Right ventricle myocardium superior (tissue), 1 donor: ENCODE measurements at regions not wholly inside any gene's neighbourhood (a gene's known extent, or its start where the extent isn't known, plus 50 kb on each side); places are given as distances from the start of the nearest gene placed in this dataset.

Source experiments
- ATAC-seq: fragments of 200-7000 bp; cut with Tn5 transposase; one replicate; pipeline ENCODE4 v1.9.1; 2020; ENCODE audit warnings: mild to moderate bottlenecking; ENCODE audit not compliant: poor library complexity
- DNase-seq: peaks from one replicate; pipeline ENCODE4 v3.0.0-alpha.2; 2020
- intact Hi-C: fragments of 100-400 bp; cut with DNase I; formaldehyde crosslinking; loops from one replicate; pipeline ENCODE4 v1.11.2; 2022
- donor health status: DM: no; HTN: yes; CAD: no; lungs with severe emphysema.

GRCh38 chr19:30718707-30719106 lies 346.5 kb downstream of the ZNF536 start:
- no peak for DNase-seq
- intact Hi-C loops = no loop called here
- ATAC-seq = peak; percentile 41

- ATAC-seq (no peak), DNase-seq (no peak)
- intact Hi-C loops = no loop called here
Observed at GRCh38 chr19:30718014-30718413, 345.8 kb downstream of the ZNF536 start.

- intact Hi-C loops = no loop called here
- no peak for ATAC-seq
Observed at GRCh38 chr19:30717381-30717780, 345.2 kb downstream of the ZNF536 start.

GRCh38 chr19:30712431-30713337 lies 340.5 kb downstream of the ZNF536 start:
- no peak for ATAC-seq
- DNase-seq = no peak
- intact Hi-C loops = no loop called here

More at GRCh38 chr19:30717381-30717780, 345.2 kb downstream of the ZNF536 start:
- no peak for DNase-seq

GRCh38 chr19:30711826-30712225 lies 339.6 kb downstream of the ZNF536 start:
- no peak for ATAC-seq
- intact Hi-C loops = no loop called here

GRCh38 chr19:30711296-30711695 lies 339.1 kb downstream of the ZNF536 start:
- no peak for ATAC-seq
- no peak for DNase-seq
- intact Hi-C loops = no loop called here

More at GRCh38 chr19:30711826-30712225, 339.6 kb downstream of the ZNF536 start:
- no peak for DNase-seq

- no peak for DNase-seq
- ATAC-seq = no peak
- intact Hi-C loops = no loop called here
Observed at GRCh38 chr19:30710721-30711120, 338.5 kb downstream of the ZNF536 start.

GRCh38 chr19:30708416-30709178 lies 336.4 kb downstream of the ZNF536 start:
- DNase-seq = no peak
- intact Hi-C loops = no loop called here
- ATAC-seq = no peak

GRCh38 chr19:30704771-30705330 lies 332.7 kb downstream of the ZNF536 start:
- intact Hi-C loops = no loop called here
- DNase-seq = no peak
- no peak for ATAC-seq

GRCh38 chr19:30703645-30704044 lies 331.5 kb downstream of the ZNF536 start:
- intact Hi-C loops = no loop called here
- DNase-seq (no peak), ATAC-seq (no peak)

- DNase-seq (no peak), ATAC-seq (no peak)
- intact Hi-C loops = no loop called here
Observed at GRCh38 chr19:30701178-30701577, 329.0 kb downstream of the ZNF536 start.

- no peak for ATAC-seq
- no peak for DNase-seq
- intact Hi-C loops = no loop called here
Observed at GRCh38 chr19:30699871-30700280, 327.7 kb downstream of the ZNF536 start.

GRCh38 chr19:30696514-30696913 lies 324.3 kb downstream of the ZNF536 start:
- intact Hi-C loops = no loop called here
- ATAC-seq = peak; percentile 59
- no peak for DNase-seq

- DNase-seq = no peak
- intact Hi-C loops = no loop called here
- ATAC-seq = no peak
Observed at GRCh38 chr19:30695171-30695875, 323.1 kb downstream of the ZNF536 start.

- intact Hi-C loops = no loop called here
- DNase-seq = no peak
- no peak for ATAC-seq
Observed at GRCh38 chr19:30694156-30694755, 322.1 kb downstream of the ZNF536 start.

GRCh38 chr19:30692879-30693503 lies 320.8 kb downstream of the ZNF536 start:
- ATAC-seq (no peak), DNase-seq (no peak)
- intact Hi-C loops = no loop called here

GRCh38 chr19:30692181-30692811 lies 320.1 kb downstream of the ZNF536 start:
- ATAC-seq = peak; percentile 61
- no peak for DNase-seq
- intact Hi-C loops = no loop called here

- ATAC-seq = no peak
- intact Hi-C loops = no loop called here
Observed at GRCh38 chr19:30691819-30692166, 319.6 kb downstream of the ZNF536 start.

More at GRCh38 chr19:30691819-30692166, 319.6 kb downstream of the ZNF536 start:
- DNase-seq = no peak
